GM21717 (cell line): ENCODE measurements at regions not wholly inside any gene's neighbourhood (a gene's known extent, or its start where the extent isn't known, plus 50 kb on each side); places are given as distances from the start of the nearest gene placed in this dataset.

Source experiments
- ATAC-seq: cut with Tn5 transposase; IDR thresholded peaks from one replicate; pipeline ENCODE4 v1.9.1; 2021; ENCODE audit warnings: mild to moderate bottlenecking, moderate library complexity; ENCODE audit not compliant: unreplicated experiment

DNA sequence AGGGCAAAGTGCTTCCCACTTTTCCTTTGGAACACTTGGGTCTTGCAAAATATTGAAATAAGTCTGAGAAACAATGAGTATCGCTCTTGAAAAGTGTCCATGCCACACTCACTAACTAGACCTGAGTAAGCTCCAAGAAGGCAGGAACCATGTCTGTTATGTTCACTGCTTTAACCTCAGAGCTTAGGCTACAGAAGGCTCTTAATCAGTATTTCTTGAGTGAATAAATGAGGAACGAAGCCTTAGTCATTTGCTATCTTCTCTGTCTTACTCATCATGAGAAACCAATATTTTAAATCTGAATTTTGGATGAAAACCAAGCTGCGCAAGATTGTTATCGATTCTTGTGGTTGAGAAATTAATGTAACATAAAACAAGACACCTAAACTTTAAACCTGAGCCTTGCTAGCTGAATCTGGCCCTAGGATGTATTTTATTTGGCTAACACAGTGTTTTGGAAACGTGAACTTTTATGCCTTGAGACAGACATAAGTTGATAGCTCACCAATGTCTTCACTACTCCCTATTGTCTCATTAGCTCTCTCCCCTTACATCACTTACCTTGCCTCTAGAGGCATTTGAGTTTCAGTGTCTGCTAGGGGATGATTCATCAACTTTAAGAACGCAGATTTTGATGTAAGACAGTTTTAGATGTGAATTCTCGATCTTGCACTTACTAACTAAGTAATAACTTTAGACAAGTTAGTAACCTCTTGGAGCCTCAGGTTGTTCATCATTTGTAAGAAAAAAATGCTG, 392.8 kb upstream of the MEIS1 start:
- ATAC-seq = no peak

DNA sequence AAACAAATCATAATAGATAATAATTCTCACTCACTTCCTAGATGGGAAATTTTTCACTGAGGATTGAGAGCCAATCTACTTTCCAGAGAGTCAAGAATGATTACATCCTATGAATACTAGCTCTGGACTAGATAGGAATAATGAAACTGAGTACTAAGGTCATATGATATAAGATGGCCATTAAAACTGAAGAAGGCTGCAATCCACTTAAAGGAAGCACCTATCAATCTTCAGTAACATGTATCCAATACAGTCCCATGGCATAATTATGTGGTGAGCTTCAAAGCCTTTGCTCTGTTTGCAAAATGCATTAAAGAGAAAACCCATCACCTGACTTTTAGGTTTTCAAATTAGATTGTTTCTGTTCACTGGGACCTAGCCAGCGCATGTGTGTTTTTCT, 398.0 kb upstream of the MEIS1 start:
- ATAC-seq = no peak

GRCh38 chr2:66034467-66034866, 400.5 kb upstream of the MEIS1 start:
- no peak for ATAC-seq

DNA sequence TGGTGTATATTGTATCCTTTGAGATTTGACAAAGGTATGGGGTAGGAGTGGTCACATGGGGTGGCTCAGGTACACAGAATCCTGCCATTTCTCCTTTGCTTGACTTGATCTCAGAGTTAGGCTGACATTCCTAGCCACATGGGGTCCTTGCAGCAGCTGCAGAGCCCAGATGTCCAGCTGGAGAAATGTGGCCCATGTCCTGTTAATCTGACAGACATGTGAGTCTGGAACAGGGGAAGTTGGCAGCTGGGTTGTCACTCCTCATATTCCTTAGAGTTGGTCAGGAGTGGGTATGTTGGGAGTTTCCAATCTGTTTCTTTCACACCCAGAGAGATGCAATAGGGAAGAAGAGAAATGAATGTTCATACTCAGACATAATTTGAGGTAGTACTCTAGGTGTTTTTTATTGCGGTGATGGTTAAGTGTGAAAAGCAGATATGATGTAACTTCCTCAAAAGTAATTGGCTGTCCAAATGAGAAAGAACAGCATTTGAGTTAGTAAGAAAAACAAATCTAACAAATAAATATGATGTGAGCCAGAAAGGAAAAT, 402.6 kb upstream of the MEIS1 start:
- ATAC-seq = no peak

- no peak for ATAC-seq
These were observed 403.7 kb upstream of the MEIS1 start for GRCh38 chr2:66031236-66031635.

DNA sequence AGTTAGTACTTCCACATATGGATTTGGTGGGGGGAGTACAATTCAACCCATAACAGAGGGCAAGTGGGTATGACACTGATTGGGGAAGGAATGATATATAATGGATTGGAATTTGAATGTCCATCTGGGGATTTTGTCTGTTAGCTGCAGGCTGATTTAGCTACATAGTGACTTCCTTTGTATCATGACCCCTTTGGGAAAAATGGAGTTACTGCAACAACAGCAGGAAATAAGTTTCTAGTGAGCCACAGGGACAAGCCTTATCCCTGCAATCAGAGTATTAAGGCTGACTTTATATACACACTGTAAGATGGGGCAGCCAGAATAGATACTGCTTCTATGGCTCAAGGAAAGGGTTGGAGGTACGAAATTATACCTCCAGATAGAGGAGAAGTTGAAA, 404.4 kb upstream of the MEIS1 start:
- ATAC-seq = no peak

GRCh38 chr2:66024391-66024790, 410.5 kb upstream of the MEIS1 start:
- ATAC-seq = no peak

- ATAC-seq = no peak
These were observed 413.6 kb upstream of the MEIS1 start for GRCh38 chr2:66021296-66021695.

DNA sequence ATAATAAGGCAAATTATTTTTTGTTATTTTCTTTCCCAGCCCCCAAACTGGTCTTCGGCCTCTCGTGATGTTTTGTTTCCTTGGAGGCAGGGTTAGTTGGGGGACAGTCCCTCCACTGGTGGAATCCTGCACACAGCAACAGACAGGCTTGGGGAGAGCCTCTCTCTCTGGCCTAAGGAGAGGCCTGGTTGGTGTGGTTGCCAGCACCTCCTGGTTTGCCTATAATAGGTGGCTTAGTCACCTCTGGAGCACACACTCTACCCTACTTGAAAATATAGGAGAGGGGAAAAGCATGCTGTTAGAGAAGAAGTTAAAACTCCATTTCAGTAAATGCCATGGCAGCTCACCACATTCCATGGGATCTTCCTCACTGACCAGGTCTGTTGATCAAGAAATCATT, 417.2 kb upstream of the MEIS1 start:
- ATAC-seq = no peak

GRCh38 chr2:66014450-66014849, 420.5 kb upstream of the MEIS1 start:
- ATAC-seq = no peak

DNA sequence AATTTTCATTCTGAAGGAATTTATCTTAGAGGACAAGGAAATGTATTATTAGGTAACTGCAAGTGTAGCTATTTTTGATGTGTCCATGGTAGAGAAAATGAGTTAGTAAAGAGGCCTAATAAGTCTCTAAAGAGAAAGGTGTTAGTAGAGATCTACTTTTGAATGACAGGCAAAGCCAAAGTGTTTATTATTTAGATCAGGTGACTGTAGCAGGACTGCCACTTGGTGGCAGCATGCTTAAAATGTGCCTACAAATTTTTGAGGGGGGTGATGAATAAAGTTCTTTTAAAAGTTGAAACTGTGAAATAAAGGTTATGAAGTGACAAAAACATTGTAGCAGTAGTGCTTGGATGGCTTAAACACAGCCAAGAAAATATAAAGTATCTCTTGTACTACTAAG, 421.5 kb upstream of the MEIS1 start:
- no peak for ATAC-seq

DNA sequence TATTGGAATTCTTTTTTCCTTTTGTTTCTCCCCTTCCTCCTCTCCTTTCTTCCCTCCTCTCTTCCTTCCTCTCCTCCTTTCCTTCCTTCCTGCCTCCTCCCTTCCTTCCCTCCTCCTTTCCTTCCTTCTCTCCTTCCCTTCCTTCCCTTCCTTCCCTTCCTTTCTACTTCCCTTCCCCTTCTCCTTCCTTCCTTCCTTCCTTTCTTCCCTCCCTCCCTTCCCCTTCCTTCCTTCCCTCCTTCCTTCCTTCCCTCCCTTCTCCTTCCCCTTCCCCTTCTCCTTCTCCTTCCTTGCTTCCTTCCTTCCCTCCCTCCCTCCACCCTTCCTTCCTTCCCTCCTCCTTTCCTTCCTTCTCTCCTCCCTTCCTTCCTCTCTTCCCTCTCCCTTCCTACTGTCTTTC, 431.0 kb upstream of the MEIS1 start:
- ATAC-seq = no peak

GRCh38 chr2:66001538-66001937, 433.4 kb upstream of the MEIS1 start:
- ATAC-seq = no peak

GRCh38 chr2:66000901-66001300, 434.0 kb upstream of the MEIS1 start:
- ATAC-seq = no peak

GRCh38 chr2:65999796-66000195, 435.1 kb upstream of the MEIS1 start:
- ATAC-seq = no peak

GRCh38 chr2:65999103-65999502, 435.8 kb upstream of the MEIS1 start:
- no peak for ATAC-seq

- no peak for ATAC-seq
These were observed 437.0 kb upstream of the MEIS1 start for GRCh38 chr2:65997961-65998360.

GRCh38 chr2:65992198-65992554, 442.7 kb upstream of the MEIS1 start:
- ATAC-seq = no peak

DNA sequence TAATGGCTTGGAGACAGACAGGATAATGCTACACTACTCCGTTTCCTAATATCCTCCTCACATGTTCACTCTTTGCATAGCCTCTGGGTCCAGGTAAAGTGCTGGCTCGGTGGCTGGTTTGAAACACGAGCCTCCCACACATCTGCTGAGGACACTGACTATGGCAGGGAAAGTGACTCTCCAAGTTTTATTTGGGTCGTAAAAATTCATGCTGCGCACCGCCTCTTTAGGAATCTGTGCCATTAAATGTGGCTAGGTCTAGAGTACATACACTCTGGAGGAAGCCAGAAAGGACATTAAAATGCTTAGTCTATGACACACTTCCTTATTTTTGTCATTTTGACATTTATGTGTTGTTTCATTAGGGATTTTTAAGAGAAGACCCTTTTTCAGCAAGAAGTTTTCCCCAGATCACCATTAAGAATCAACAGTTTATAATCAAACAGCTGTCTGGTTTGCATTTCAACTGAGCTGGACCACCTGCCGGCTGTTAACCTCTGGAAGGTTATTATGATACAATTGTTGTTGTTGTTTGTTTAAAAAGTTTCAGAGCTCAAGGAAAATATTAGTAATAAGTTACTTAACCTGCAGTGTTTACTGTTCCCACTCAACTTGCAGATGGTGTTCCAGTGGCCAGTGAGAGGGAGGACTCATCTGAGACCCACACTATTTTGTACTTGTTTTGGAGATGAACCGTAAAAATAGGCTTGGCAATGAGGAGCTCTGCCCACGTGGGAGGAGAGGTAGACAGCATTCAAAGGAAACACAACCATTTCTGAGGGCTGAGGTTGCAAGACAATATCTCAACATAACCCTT, 443.3 kb upstream of the MEIS1 start:
- ATAC-seq = no peak

- ATAC-seq = no peak
These were observed 448.9 kb upstream of the MEIS1 start for GRCh38 chr2:65985986-65986385.

- no peak for ATAC-seq
These were observed 454.4 kb upstream of the MEIS1 start for GRCh38 chr2:65980531-65980930.

- no peak for ATAC-seq
These were observed 455.5 kb upstream of the MEIS1 start for GRCh38 chr2:65979446-65979845.
